HEK293T (cell line): ENCODE measurements at regions not wholly inside any gene's neighbourhood (a gene's known extent, or its start where the extent isn't known, plus 50 kb on each side); places are given as distances from the start of the nearest gene placed in this dataset.

ENCODE experiments used
- CTCF ChIA-PET: fragments of 350-600 bp; formaldehyde crosslinking; extraction: SDS; loops from one replicate; lab custom pipeline; 2021; ENCODE audit warnings: antibody characterized with exemption, inconsistent platforms; lab: Yijun Ruan, JAX
- POLR2A ChIA-PET: fragments of 350-600 bp; formaldehyde crosslinking; extraction: SDS; loops from one replicate; lab custom pipeline; 2020; ENCODE audit warnings: antibody characterized with exemption, inconsistent platforms; lab: Yijun Ruan, JAX
- DNase-seq: peaks from one replicate; pipeline ENCODE4 v3.0.0; 2012; ENCODE audit warnings: mixed read lengths; ENCODE audit errors: extremely low spot score
- ARNT ChIP-seq: fragments of 450-650 bp; IDR thresholded peaks from 2 replicates; pipeline ENCODE4 v1.6.1; 2017; ENCODE audit warnings: mild to moderate bottlenecking
- BHLHE40 ChIP-seq: fragments of 450-650 bp; IDR thresholded peaks from 2 replicates; pipeline ENCODE4 v1.6.1; 2016; ENCODE audit warnings: mild to moderate bottlenecking, moderate library complexity, borderline replicate concordance
- CTBP1 ChIP-seq: fragments of 450-650 bp; IDR thresholded peaks from 2 replicates; pipeline ENCODE4 v1.6.1; 2016; ENCODE audit warnings: borderline replicate concordance
- ELF4 ChIP-seq: fragments of 450-650 bp; IDR thresholded peaks from 2 replicates; pipeline ENCODE4 v1.6.1; 2017; ENCODE audit warnings: antibody characterized with exemption
- FOXA1 ChIP-seq: fragments of 450-650 bp; IDR thresholded peaks from 2 replicates; pipeline ENCODE4 v1.6.1; 2016; ENCODE audit warnings: mild to moderate bottlenecking
- FOXK2 ChIP-seq: fragments of 450-650 bp; IDR thresholded peaks from 2 replicates; pipeline ENCODE4 v1.6.1; 2016; ENCODE audit warnings: mild to moderate bottlenecking
- FOXM1 ChIP-seq: fragments of 450-650 bp; IDR thresholded peaks from 2 replicates; pipeline ENCODE4 v1.6.1; 2017; ENCODE audit warnings: mild to moderate bottlenecking, borderline replicate concordance
- HDGF ChIP-seq: fragments of 450-650 bp; IDR thresholded peaks from 2 replicates; pipeline ENCODE4 v1.6.1; 2017; ENCODE audit warnings: antibody characterized with exemption, borderline replicate concordance
- L3MBTL2 ChIP-seq: fragments of 450-650 bp; conservative IDR thresholded peaks from 2 replicates; pipeline ENCODE4 v1.6.1; 2016; ENCODE audit warnings: mild to moderate bottlenecking
- LEF1 ChIP-seq: fragments of 450-650 bp; IDR thresholded peaks from 2 replicates; pipeline ENCODE4 v1.6.1; 2017; ENCODE audit warnings: mild to moderate bottlenecking, borderline replicate concordance
- NFRKB ChIP-seq: fragments of 450-650 bp; IDR thresholded peaks from 2 replicates; pipeline ENCODE4 v1.6.1; 2016; ENCODE audit warnings: mild to moderate bottlenecking, moderate library complexity
- SP1 ChIP-seq: fragments of 450-650 bp; IDR thresholded peaks from 2 replicates; pipeline ENCODE4 v1.6.1; 2017
- SUZ12 ChIP-seq: fragments of 450-650 bp; IDR thresholded peaks from 2 replicates; pipeline ENCODE4 v1.6.1; 2016; ENCODE audit warnings: mild to moderate bottlenecking
- TARDBP ChIP-seq: fragments of 450-650 bp; IDR thresholded peaks from 2 replicates; pipeline ENCODE4 v1.6.1; 2016
- ZNF384 ChIP-seq: fragments of 450-650 bp; IDR thresholded peaks from 2 replicates; pipeline ENCODE4 v1.6.1; 2016
- TF ChIP-seq, protein P1 (sequence below): fragments of 450-650 bp; IDR thresholded peaks from 2 replicates; pipeline ENCODE4 v1.6.1; 2016

DNA sequence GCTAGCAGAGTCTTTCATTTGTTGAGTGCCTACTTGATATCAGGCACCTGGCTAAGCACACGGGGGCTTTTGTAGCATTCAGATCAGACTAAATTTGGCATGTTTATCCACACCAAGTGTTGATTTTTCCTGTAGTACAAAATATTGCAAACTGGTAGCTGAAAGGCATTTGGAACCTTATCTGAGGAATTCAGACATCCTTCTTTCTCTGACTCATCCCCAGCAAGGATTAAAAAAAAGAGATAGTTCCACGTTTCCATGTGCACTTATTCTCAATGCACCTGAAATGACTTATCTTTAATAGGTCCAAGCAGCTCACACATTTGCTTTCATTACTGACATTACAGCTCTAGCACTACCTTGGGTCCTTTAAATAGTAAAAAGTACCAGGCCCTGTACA is 786.0 kb upstream of the GRM7 start:
- POLR2A ChIA-PET = no interaction called here
- CTCF ChIA-PET = no interaction called here
- no peak for TF ChIP-seq ARNT
- TF ChIP-seq ZNF384 = no peak
- TF ChIP-seq HDGF = no peak
- no peak for TF ChIP-seq L3MBTL2
- no peak for TF ChIP-seq SP1
- TF ChIP-seq LEF1 = no peak
- TF ChIP-seq SUZ12 = no peak
- TF ChIP-seq ELF4 = no peak
- no peak for TF ChIP-seq NFRKB
- no peak for DNase-seq

DNA sequence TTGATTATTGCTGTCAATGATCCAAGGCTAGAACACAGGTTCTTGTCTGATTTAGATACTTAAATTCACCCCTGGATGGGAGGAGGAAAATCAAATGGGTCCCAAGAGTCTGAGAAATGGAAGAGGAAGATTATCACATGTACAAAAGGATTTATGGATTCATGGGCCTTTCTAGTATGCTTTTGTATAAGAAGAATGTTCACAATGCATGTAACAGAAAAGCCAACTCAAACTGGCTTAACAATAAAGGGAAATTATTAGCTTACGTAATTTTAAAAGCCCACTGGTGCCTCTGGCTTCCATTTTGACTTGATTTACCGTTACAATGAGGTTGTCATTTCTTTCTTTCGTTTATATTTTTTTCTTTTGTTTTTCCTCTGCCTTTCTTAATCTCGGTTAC is 782.5 kb upstream of the GRM7 start:
- CTCF ChIA-PET = interaction anchor here (0.7 kb wide), 1 partner anchor 42 kb away, joined by 6 read pairs; no protein-coding TSS in a partner anchor
- no peak for TF ChIP-seq ARNT
- TF ChIP-seq TARDBP = no peak
- no peak for TF ChIP-seq CTBP1
- TF ChIP-seq HDGF = no peak
- no peak for TF ChIP-seq SUZ12
- no peak for TF ChIP-seq L3MBTL2
- no peak for TF ChIP-seq LEF1
- TF ChIP-seq, protein P1, sequence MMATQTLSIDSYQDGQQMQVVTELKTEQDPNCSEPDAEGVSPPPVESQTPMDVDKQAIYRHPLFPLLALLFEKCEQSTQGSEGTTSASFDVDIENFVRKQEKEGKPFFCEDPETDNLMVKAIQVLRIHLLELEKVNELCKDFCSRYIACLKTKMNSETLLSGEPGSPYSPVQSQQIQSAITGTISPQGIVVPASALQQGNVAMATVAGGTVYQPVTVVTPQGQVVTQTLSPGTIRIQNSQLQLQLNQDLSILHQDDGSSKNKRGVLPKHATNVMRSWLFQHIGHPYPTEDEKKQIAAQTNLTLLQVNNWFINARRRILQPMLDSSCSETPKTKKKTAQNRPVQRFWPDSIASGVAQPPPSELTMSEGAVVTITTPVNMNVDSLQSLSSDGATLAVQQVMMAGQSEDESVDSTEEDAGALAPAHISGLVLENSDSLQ = no peak

DNA sequence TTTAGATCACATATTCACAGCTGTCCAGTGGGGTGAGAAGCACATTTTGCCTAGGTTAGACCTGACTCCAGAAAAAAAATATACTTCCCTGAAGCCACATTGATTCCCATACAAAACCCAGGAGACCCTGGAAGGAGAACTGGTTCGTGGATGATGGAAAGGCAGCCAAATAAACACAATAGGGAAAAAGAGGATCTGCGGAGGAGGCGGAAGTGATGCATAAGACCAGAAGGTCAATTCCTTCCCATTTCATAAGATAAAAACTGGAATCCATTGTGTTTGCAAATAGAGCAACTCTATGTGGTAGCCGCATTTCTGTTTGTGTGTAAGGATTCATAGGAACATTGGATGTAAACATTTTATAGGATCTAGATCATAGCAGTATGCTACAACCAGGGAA is 781.9 kb upstream of the GRM7 start:
- TF ChIP-seq HDGF (no peak), FOXM1 (no peak), LEF1 (no peak), SUZ12 (no peak), ARNT (no peak), BHLHE40 (no peak), SP1 (no peak), FOXA1 (no peak), CTBP1 (no peak), NFRKB (no peak), ZNF384 (no peak), L3MBTL2 (no peak), ELF4 (no peak), TARDBP (no peak), FOXK2 (no peak)
- TF ChIP-seq, protein P1 = no peak
- ChIA-PET POLR2A (no interaction called here), CTCF (interaction anchor here (0.7 kb wide), 1 partner anchor 41 kb away, joined by 6 read pairs; no protein-coding TSS in a partner anchor)
- DNase-seq = no peak

More for the DNA sequence above, 782.5 kb upstream of the GRM7 start:
- DNase-seq = no peak
- POLR2A ChIA-PET = no interaction called here

DNA sequence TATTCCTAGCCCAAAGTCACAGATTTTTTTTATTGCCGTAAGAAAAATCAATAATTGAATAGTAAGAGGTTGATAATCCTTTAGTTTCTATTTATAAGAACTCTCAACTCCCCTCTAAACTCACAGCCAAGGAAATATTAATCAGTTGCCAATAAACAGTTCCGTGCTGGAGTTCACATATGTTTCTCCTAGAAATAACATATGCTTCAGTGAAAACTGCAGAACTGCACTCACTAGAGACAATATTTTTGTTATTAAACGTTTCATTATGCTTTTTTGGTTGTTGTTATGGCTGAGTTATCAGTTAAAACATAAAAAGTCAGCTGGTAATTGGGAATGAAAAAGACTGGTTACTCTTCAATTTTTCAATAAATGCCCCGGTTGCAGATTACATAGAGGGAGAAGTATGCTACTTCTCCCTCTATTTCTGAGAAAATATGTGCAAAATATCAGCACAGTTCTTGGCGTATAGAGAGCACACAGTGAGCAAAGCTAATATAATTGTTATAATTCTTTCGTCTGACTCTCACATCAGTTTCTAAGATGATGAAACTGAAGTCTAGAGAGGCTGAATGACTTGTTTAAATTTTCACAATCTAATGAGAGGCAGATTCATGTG is 781.2 kb upstream of the GRM7 start:
- TF ChIP-seq ARNT = no peak
- TF ChIP-seq BHLHE40 = no peak
- TF ChIP-seq LEF1 = no peak
- no peak for TF ChIP-seq SUZ12
- TF ChIP-seq ELF4 = no peak
- no peak for TF ChIP-seq CTBP1
- TF ChIP-seq HDGF = no peak
- no peak for TF ChIP-seq NFRKB
- no peak for TF ChIP-seq FOXA1
- TF ChIP-seq L3MBTL2 = no peak
- TF ChIP-seq, protein P1 = no peak
- TF ChIP-seq FOXM1 = no peak
- no peak for TF ChIP-seq TARDBP
- no peak for TF ChIP-seq FOXK2
- TF ChIP-seq SP1 = no peak
- CTCF ChIA-PET = no interaction called here
- POLR2A ChIA-PET = no interaction called here
- DNase-seq = no peak

DNA sequence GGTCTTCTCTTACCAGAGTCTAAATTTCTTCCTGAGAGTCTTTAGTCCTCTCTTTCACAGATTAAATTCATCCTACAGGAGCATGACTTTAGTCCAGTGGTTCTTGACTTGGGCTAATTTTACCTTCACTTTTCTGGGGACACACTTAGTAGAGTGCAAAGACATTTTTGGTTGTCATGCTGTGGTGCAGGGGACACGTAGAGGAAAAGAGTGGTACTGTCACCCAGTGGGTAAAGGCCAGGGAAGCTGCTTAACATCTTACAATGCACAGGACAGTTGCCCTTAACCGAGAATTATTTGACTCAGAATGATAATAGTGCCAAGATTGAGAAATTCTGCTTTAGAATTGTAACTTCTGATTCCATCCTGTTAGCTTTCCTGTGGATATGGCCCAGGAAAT is 772.5 kb upstream of the GRM7 start:
- CTCF ChIA-PET = no interaction called here
- TF ChIP-seq TARDBP = no peak
- TF ChIP-seq LEF1 = no peak
- no peak for TF ChIP-seq FOXA1
- TF ChIP-seq SUZ12 = no peak
- no peak for TF ChIP-seq HDGF
- TF ChIP-seq BHLHE40 = no peak
- no peak for TF ChIP-seq ZNF384
- TF ChIP-seq FOXM1 = no peak
- TF ChIP-seq NFRKB = no peak
- no peak for TF ChIP-seq FOXK2
- no peak for TF ChIP-seq SP1
- TF ChIP-seq, protein P1 = no peak
- no peak for TF ChIP-seq CTBP1
- no peak for TF ChIP-seq L3MBTL2
- no peak for TF ChIP-seq ELF4
- POLR2A ChIA-PET = no interaction called here
- no peak for DNase-seq
